ENCODE measurements at regions not wholly inside any gene's neighbourhood (a gene's known extent, or its start where the extent isn't known, plus 50 kb on each side); places are given as distances from the start of the nearest gene placed in this dataset.
"Not testable (repeated sequence)": the region's sequence is repeated elsewhere in the genome, so short reads cannot be mapped to it uniquely, and the experiment has no call there.

DNA sequence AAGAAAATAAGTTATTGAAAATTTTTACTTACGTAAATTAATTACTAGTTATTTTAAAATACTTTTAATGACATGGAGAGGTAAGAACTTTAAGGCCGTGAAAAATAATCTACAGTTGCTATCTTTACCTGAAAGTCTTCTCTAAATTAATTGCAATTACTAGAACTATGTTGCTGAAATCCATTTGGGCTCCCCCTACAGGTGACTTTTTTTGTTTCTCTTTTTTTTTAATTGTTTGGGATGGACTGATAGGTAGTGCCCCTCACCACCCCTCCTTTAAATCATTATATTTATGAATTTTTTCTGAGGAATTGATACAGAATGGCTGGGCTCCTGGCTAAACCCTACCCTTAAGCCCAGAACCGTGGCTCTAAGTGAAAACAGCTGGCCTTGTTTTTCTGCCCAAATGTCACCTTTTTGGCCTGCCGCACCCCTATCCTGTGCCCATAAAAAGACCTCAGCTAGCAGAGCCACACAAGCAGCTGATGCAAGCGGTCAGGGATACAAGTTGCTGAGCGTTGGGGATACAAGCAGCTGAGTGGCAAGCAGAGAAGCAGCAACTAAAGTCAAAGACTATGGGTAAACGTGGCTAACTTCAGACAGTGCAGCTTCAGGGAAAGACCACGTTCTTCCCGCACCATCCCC lies 315.2 kb upstream of the ACO1 start:
- TF ChIP-seq, protein P1, sequence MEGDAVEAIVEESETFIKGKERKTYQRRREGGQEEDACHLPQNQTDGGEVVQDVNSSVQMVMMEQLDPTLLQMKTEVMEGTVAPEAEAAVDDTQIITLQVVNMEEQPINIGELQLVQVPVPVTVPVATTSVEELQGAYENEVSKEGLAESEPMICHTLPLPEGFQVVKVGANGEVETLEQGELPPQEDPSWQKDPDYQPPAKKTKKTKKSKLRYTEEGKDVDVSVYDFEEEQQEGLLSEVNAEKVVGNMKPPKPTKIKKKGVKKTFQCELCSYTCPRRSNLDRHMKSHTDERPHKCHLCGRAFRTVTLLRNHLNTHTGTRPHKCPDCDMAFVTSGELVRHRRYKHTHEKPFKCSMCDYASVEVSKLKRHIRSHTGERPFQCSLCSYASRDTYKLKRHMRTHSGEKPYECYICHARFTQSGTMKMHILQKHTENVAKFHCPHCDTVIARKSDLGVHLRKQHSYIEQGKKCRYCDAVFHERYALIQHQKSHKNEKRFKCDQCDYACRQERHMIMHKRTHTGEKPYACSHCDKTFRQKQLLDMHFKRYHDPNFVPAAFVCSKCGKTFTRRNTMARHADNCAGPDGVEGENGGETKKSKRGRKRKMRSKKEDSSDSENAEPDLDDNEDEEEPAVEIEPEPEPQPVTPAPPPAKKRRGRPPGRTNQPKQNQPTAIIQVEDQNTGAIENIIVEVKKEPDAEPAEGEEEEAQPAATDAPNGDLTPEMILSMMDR (IDR thresholded peaks at IDR 0.05), result no peak
- ATAC-seq (ENCODE audit: low FRiP score), result no peak
- DNase-seq (ENCODE audit: low spot score), result no peak

DNA sequence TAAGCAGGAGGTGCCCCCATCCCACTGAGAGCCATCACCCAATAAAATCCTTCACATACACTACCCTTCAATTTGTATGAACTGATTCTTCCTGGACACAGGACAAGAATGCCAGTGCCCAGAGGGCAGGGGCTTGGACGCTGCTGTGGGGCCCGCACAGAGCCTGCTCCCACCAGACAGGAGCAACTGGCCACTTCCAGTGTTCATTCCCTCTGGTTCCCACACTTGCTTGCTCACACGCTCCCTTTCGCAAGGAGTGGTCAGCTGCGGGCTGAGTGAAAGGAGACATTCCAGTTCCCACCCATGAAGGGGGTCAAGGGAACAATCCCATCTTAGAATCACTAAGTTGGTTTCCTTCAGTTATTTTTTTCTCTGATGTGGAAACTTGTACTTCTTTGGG lies 314.5 kb upstream of the ACO1 start:
- DNase-seq (ENCODE audit: low spot score) (no peak), ATAC-seq (ENCODE audit: low FRiP score) (no peak)
- TF ChIP-seq, protein P1 (IDR thresholded peaks at IDR 0.05), result no peak

DNA sequence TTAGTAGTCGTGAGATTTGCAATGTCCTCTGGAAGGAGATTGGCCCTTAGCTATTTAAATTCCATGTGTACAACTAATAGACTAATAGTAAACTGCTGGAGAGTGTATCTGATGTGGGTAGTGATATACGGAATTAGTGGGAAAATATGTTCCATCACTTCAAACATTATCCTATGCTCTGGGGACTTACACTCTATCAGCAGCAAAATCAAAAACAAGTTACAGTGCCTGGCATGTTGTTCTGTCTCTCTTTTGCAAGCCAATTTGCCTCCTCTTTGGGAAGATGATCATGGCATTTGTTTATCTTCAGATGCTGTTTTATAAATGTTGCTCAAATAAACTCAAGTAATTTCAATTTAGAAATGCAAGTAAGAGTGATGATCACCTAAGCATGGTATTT lies 311.9 kb upstream of the ACO1 start:
- TF ChIP-seq, protein P1 (IDR thresholded peaks at IDR 0.05), result no peak
- DNase-seq (ENCODE audit: low spot score) (no peak), ATAC-seq (ENCODE audit: low FRiP score) (no peak)

DNA sequence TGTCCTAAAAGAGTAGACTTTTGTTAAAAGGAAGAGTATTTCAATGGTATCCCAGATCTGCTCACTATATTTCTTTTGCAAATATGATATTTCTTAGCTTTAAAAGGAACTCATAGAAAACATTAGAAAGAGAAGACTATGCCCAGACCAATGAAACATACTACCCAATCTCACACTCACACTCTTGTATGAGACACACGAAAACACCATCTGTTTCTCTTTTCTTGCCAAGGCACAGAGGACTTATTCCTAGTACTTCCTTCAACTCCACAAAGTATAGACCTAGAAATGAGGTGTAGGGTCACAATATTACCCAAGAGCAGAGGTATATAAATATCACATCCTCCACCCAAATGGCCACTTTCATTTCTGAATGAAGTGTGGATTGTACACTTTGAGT lies 292.4 kb upstream of the ACO1 start:
- DNase-seq (ENCODE audit: low spot score) (no peak), ATAC-seq (ENCODE audit: low FRiP score) (no peak)
- TF ChIP-seq, protein P1 (IDR thresholded peaks at IDR 0.05), result no peak

DNA sequence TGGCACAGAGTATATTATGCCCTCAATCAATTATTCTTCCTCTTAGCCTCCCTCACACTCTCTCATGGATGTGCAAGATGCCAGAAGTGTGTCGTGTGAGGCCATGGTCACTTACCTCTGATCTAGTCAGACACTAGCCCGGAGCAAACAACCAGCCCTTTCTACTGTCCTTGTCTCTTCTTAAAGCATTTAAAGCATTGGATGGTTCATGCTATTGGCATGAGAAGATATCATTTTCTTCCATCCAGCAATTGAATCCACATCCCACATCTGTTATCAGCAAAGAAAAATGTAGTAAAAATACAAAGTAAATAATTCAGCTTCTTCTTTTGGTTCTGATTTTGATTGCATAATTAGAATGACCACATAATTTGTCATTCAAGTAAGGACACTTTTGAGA lies 267.2 kb upstream of the ACO1 start:
- TF ChIP-seq, protein P1 (IDR thresholded peaks at IDR 0.05), result no peak
- DNase-seq (ENCODE audit: low spot score) (no peak), ATAC-seq (ENCODE audit: low FRiP score) (no peak)

DNA sequence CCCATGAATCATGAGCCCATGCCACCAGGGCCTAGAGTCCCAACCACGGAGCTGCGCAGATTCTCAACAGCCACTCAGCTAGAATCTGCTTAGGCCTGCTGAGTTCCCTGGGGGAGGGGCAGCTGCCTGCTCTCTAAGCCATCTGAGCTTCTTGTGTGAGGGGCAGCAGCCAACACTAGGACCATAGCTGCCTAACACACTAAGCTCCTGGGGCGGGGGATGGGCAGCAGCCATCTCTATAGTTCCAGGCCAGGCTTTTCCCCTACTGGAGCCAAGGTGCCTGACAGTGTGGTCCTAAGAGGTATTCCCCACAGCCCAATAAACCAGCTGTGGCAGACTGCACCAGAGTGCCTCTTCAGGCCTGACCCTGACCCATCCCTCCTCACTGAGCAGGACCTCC lies 255.9 kb upstream of the ACO1 start:
- ATAC-seq (ENCODE audit: low FRiP score), result no peak
- DNase-seq (ENCODE audit: low spot score), result no peak
- TF ChIP-seq, protein P1 (IDR thresholded peaks at IDR 0.05), result no peak

DNA sequence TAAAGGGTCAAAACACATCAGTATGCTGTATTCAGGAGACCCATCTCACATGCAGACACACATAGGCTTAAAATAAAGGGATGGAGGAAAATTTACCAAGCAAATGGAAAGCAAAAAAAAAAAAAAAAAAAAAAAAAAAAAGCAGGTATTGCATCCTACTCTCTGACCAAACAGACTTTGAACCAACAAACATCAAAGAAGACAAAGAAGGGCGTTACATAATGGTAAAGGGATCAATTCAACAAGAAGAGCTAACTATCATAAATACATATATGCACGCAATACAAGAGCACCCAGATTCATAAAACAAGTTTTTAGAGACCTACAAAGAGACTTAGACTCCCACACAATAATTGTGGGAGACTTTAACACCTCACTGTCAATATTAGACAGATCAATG lies 253.7 kb upstream of the ACO1 start:
- not testable (repeated sequence) for DNase-seq (ENCODE audit: low spot score)

More for the DNA sequence above, 253.7 kb upstream of the ACO1 start:
- ATAC-seq (ENCODE audit: low FRiP score), result not testable (repeated sequence)
